RWPE2 (cell line): ENCODE measurements at regions not wholly inside any gene's neighbourhood (a gene's known extent, or its start where the extent isn't known, plus 50 kb on each side); places are given as distances from the start of the nearest gene placed in this dataset.

ENCODE experiments used
- ATAC-seq: fragments of 200-7000 bp; cut with Tn5 transposase; 3 replicates; pipeline ENCODE4 v1.9.1; 2021; ENCODE audit warnings: low read depth
- DNase-seq: peaks from one replicate; pipeline ENCODE4 v3.0.0-alpha.2; 2020; ENCODE audit warnings: low spot score
- H3K27ac ChIP-seq: fragments of 450-650 bp; 2 replicates; pipeline ENCODE4 v1.5.1; 2017; ENCODE audit warnings: mild to moderate bottlenecking; ENCODE audit not compliant: poor library complexity, severe bottlenecking
- H3K27me3 ChIP-seq: fragments of 250-450 bp; sonication (Bioruptor Pico); 2 replicates; pipeline ENCODE4 v1.5.1; 2021; ENCODE audit warnings: mild to moderate bottlenecking, moderate library complexity; ENCODE audit not compliant: insufficient read depth, poor library complexity, severe bottlenecking
- H3K36me3 ChIP-seq: fragments of 250-450 bp; sonication (Bioruptor Pico); 2 replicates; pipeline ENCODE4 v1.5.1; 2020; ENCODE audit warnings: low read depth, mild to moderate bottlenecking, moderate library complexity
- H3K4me1 ChIP-seq: fragments of 250-450 bp; sonication (Bioruptor Pico); 2 replicates; pipeline ENCODE4 v1.5.1; 2021; ENCODE audit warnings: mild to moderate bottlenecking, moderate library complexity; ENCODE audit not compliant: insufficient read depth, poor library complexity, severe bottlenecking
- H3K4me3 ChIP-seq: fragments of 250-450 bp; sonication (Bioruptor Pico); 2 replicates; pipeline ENCODE4 v1.5.1; 2021; ENCODE audit warnings: mild to moderate bottlenecking, moderate library complexity; ENCODE audit not compliant: severe bottlenecking
- H3K9me3 ChIP-seq: fragments of 250-450 bp; sonication (Bioruptor Pico); 2 replicates; pipeline ENCODE4 v1.5.1; 2021; ENCODE audit warnings: mild to moderate bottlenecking, moderate library complexity; ENCODE audit not compliant: severe bottlenecking
- TF ChIP-seq, protein P1 (sequence below): fragments of 450-650 bp; IDR thresholded peaks from one replicate; pipeline ENCODE4 v1.5.1; 2017; ENCODE audit warnings: mild to moderate bottlenecking, moderate library complexity; ENCODE audit not compliant: poor library complexity, severe bottlenecking

DNA sequence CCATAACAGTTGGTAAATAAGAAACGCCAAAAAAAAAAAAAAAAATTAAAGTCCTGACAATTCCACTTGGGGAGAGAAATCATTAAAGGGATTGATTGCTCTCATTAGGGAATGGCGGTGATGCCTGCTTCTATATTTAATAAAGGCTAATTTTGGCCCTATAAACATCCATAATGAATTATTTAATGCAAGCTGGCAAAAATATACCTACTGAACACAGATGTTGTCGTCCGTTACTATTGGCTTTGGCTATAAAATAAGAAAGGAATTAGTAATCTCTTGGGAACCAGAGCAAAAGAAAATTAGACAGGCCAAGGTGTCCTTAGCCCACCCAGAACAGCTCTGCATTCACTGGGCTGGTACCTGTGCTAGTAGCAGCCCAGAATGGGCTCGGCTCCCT, 717.3 kb downstream of the DIAPH3 start:
- Histone ChIP-seq H3K4me3 (no peak overlapping the region), H3K27me3 (no peaks in the 10 kb centered on the region), H3K27ac (no peak overlapping the region), H3K36me3 (no peaks in the 10 kb centered on the region), H3K9me3 (no peaks in the 10 kb centered on the region), H3K4me1 (no peaks in the 10 kb centered on the region)
- no peak for DNase-seq
- ATAC-seq = no peak
- TF ChIP-seq, protein P1, sequence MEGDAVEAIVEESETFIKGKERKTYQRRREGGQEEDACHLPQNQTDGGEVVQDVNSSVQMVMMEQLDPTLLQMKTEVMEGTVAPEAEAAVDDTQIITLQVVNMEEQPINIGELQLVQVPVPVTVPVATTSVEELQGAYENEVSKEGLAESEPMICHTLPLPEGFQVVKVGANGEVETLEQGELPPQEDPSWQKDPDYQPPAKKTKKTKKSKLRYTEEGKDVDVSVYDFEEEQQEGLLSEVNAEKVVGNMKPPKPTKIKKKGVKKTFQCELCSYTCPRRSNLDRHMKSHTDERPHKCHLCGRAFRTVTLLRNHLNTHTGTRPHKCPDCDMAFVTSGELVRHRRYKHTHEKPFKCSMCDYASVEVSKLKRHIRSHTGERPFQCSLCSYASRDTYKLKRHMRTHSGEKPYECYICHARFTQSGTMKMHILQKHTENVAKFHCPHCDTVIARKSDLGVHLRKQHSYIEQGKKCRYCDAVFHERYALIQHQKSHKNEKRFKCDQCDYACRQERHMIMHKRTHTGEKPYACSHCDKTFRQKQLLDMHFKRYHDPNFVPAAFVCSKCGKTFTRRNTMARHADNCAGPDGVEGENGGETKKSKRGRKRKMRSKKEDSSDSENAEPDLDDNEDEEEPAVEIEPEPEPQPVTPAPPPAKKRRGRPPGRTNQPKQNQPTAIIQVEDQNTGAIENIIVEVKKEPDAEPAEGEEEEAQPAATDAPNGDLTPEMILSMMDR = no peak

DNA sequence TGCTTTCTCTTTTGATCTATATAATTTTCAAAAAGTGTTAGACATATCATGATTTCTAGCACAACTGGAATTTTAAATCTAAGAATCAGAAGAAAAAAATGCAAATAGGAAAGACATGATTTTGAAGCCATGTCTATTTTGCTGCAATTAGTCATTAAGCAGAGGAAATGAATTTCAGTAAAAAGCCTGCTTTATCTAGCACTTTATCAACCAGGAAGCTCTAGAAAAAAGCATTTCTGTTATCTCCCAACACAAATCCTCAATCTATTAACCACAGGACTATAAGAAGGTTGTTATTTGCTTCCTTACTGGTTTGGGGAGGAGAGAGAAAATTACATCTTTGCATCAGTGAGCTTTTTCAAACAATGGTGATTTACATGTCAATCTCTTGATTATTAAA, 716.7 kb downstream of the DIAPH3 start:
- DNase-seq (no peak), ATAC-seq (no peak)
- Histone ChIP-seq H3K9me3 (no peaks in the 10 kb centered on the region), H3K36me3 (no peaks in the 10 kb centered on the region), H3K27me3 (no peaks in the 10 kb centered on the region), H3K27ac (no peak overlapping the region), H3K4me3 (no peak overlapping the region), H3K4me1 (no peaks in the 10 kb centered on the region)
- TF ChIP-seq, protein P1 = no peak

DNA sequence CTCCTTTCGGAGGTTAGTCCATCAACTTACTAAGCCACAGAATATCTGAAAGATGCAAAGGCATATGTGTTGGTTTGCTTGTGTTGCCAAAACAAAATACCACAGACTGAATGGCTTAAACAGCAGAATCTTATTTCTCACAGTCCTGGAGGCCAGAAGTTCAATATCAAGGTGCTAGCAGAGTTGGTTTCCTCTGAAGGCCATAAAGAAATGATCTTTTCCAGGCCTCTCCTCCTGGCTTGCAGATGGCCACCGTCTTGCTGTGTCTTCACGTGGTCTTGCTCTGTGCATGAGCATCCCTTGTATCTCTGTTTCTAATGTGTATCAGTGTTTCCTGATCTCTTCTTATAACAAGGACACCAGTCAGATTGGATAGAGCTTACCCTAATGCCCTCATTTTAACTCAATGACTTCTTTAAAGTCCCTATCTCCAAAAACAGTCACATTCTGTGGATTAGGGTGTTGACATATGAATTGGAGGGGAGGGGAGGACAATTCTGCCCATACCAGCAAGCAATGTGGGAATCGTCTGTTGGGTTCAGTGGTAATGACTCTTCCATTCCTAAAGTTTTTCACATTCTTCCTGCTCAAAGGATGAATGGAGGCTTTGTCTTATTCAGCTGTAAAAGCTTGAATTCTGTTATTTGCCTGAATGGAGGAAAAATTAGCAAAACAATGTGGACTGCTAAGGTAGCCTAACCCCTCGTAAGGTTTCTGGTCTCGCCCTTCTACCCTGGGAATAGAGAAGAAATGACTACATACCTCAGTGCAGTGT, 715.7 kb downstream of the DIAPH3 start:
- TF ChIP-seq, protein P1 = no peak
- no peaks in the 10 kb centered on the region for H3K4me1 ChIP-seq
- DNase-seq = no peak
- no peaks in the 10 kb centered on the region for H3K27me3 ChIP-seq
- no peak overlapping the region for H3K27ac ChIP-seq
- 0 out of 3 replicates have a peak, but pooled peaks have one; percentile 14 for ATAC-seq
- no peaks in the 10 kb centered on the region for H3K9me3 ChIP-seq
- no peak overlapping the region for H3K4me3 ChIP-seq
- no peaks in the 10 kb centered on the region for H3K36me3 ChIP-seq

GRCh38 chr13:59449750-59450149, 714.0 kb downstream of the DIAPH3 start:
- ATAC-seq (no peak), DNase-seq (no peak)
- Histone ChIP-seq H3K4me3 (no peak overlapping the region), H3K27me3 (no peaks in the 10 kb centered on the region), H3K36me3 (no peaks in the 10 kb centered on the region), H3K27ac (no peak overlapping the region), H3K9me3 (no peaks in the 10 kb centered on the region), H3K4me1 (no peaks in the 10 kb centered on the region)
- TF ChIP-seq, protein P1 = no peak

DNA sequence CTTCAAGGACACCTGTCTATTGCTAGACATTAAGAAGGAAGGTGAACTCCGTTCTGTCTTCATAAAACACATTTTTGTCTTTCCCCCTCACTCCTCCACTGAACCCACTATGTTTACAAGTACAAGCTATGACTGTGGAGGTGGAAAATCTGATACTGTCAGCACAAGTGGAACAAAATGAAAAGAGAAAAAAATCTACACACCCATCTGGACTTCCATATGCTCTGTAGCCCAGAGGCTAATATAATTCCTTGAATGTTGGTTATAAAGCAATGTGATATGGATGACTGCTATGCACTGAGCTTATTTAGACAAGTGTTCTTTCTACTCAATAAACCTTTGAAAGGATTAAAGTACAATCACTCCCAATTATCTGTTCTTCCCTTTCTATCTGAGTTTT, 713.5 kb downstream of the DIAPH3 start:
- no peak overlapping the region for H3K27ac ChIP-seq
- H3K9me3 ChIP-seq = no peaks in the 10 kb centered on the region
- TF ChIP-seq, protein P1 = no peak
- no peaks in the 10 kb centered on the region for H3K4me1 ChIP-seq
- no peak for DNase-seq
- H3K4me3 ChIP-seq = no peak overlapping the region
- H3K27me3 ChIP-seq = no peaks in the 10 kb centered on the region
- no peak for ATAC-seq
- H3K36me3 ChIP-seq = no peaks in the 10 kb centered on the region
